ENCODE measurements at regions not wholly inside any gene's neighbourhood (a gene's known extent, or its start where the extent isn't known, plus 50 kb on each side); places are given as distances from the start of the nearest gene placed in this dataset.

DNA sequence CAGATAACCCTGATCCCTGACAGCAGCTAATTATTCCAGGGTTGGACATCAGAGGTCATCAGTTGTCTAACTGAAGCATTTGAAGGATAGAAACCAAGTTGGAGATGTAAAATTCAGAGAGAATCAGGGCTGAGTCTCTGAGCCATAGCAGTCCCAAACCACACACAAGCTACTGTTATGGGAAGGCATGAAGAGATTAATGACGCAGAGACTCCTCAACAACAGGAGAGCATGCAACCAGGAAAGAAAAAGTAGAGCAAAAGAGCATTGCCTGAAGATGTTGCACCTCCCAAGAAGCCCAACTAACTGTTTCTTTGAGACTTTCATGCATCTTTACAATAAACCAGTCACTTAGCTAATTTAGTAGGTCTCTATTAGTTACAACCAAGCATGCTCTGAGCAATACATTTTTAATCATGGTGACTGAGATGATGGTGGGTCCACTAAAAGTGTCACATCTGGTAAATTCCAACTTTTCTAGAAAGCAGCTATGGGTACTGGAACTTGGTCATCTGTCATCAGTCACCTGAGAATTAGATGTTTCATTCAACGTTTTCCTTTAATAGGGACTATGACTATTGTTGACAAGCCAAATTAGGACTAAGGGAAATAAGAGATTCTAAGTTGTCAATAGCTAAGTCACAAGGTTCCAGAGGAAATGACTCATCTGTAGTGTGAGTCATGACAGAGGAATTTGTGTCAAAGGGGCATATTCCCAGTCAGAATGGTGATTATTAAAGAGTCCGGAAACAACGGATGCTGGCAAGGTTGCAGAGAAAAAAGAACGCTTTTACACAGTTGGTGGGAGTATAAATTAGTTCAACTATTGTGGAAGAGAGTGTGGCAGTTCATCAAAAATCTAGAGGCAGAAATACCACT lies 239.8 kb downstream of the CHD9NB start:
- H3K9me1 ChIP-seq (ENCODE audit: control insufficient read depth, extremely low read depth, insufficient read depth, low read length): no peaks in the 10 kb centered on the region
- H3K9ac ChIP-seq (ENCODE audit: control insufficient read depth, extremely low read depth, insufficient read depth, low read length): no peak overlapping the region
- H4K20me1 ChIP-seq (ENCODE audit: control insufficient read depth, extremely low read depth, insufficient read depth, low read length): no peaks in the 10 kb centered on the region
- FAIRE-seq (peak; percentile 49), DNase-seq (ENCODE audit: low read depth, low spot score) (peak; percentile 45)
- peak overlapping the region in 1 of 3 experiments; percentile 12 for H3K4me3 ChIP-seq (ENCODE audit: control insufficient read depth in 2 of 3, extremely low read depth in 1 of 3, insufficient read depth in 2 of 3, low read depth in 1 of 3, low read length in 3 of 3)
- TF ChIP-seq, protein P1, sequence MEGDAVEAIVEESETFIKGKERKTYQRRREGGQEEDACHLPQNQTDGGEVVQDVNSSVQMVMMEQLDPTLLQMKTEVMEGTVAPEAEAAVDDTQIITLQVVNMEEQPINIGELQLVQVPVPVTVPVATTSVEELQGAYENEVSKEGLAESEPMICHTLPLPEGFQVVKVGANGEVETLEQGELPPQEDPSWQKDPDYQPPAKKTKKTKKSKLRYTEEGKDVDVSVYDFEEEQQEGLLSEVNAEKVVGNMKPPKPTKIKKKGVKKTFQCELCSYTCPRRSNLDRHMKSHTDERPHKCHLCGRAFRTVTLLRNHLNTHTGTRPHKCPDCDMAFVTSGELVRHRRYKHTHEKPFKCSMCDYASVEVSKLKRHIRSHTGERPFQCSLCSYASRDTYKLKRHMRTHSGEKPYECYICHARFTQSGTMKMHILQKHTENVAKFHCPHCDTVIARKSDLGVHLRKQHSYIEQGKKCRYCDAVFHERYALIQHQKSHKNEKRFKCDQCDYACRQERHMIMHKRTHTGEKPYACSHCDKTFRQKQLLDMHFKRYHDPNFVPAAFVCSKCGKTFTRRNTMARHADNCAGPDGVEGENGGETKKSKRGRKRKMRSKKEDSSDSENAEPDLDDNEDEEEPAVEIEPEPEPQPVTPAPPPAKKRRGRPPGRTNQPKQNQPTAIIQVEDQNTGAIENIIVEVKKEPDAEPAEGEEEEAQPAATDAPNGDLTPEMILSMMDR (optimal IDR thresholded peaks at IDR 0.05 in 1 of 3, IDR thresholded peaks at IDR 0.05 in 1 of 3, conservative IDR thresholded peaks at IDR 0.05 in 1 of 3; ENCODE audit: extremely low read depth in 1 of 3, insufficient read depth in 2 of 3, low read length in 3 of 3): no peak
- no peak for TF ChIP-seq EZH2 (IDR thresholded peaks at IDR 0.05; ENCODE audit: low read length)
- H3K9me3 ChIP-seq (ENCODE audit: control insufficient read depth, low read depth, low read length): peaks cover 2% of the 10 kb centered on the region
- peak overlapping the region; percentile 12 for H3K4me2 ChIP-seq (ENCODE audit: control insufficient read depth, extremely low read depth, insufficient read depth, low read depth, low read length)
- no peaks in the 10 kb centered on the region for H3K27me3 ChIP-seq (ENCODE audit: control insufficient read depth, extremely low read depth, insufficient read depth, low read length)
- dilution Hi-C loops (cut with MboI; ENCODE audit: extremely low pct_ligation_motif_present, low sequenced_read_pairs): no loop called here
- no peak overlapping the region for H2AFZ ChIP-seq (ENCODE audit: control insufficient read depth, low read length)
- no peaks in the 10 kb centered on the region for H3K36me3 ChIP-seq (ENCODE audit: control insufficient read depth in 2 of 2, extremely low read depth in 1 of 2, insufficient read depth in 2 of 2, low read length in 2 of 2)
- peaks cover 10% of the 10 kb centered on the region for H3K4me1 ChIP-seq (ENCODE audit: control insufficient read depth, extremely low read depth, insufficient read depth, low read length)
- peak overlapping the region; percentile 36 for H3K27ac ChIP-seq (ENCODE audit: control insufficient read depth, insufficient read depth, low read length)
- no peaks in the 10 kb centered on the region for H3K79me2 ChIP-seq (ENCODE audit: control insufficient read depth, insufficient read depth, low read length)

DNA sequence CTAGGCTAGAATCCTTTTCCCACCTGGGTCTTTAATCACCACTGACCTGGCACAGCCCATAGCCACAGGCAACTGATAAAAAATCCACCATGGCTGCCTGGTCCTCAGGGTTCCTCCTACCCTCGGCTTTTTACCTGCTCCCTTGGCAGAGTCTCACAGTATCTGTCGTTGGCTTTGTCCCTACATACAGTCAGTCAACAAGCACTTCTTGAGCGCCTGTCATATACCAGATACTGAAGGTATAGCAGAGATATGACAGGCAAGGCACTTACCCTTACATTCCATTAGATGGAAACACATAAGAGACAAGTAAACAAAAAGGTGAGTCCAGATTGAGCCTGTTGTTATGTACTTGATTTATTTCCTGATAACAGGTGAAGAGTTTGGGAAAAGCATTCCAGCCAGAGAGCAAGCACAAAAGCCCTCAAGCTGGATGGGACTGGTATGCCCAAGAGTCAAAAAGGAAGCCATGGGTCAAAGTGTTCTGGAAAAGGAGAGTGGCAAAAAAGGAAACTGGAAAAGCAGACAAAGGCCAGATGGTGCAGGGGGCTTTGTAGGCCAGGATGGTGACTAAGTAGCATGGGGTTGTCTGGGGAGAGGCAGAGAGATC lies 247.0 kb downstream of the CHD9NB start:
- Histone ChIP-seq H3K4me3 (ENCODE audit: control insufficient read depth in 2 of 3, extremely low read depth in 1 of 3, insufficient read depth in 2 of 3, low read depth in 1 of 3, low read length in 3 of 3) (no peak overlapping the region), H3K79me2 (ENCODE audit: control insufficient read depth, insufficient read depth, low read length) (no peaks in the 10 kb centered on the region), H2AFZ (ENCODE audit: control insufficient read depth, low read length) (no peak overlapping the region), H3K27me3 (ENCODE audit: control insufficient read depth, extremely low read depth, insufficient read depth, low read length) (no peaks in the 10 kb centered on the region), H3K9me1 (ENCODE audit: control insufficient read depth, extremely low read depth, insufficient read depth, low read length) (no peaks in the 10 kb centered on the region), H3K36me3 (ENCODE audit: control insufficient read depth in 2 of 2, extremely low read depth in 1 of 2, insufficient read depth in 2 of 2, low read length in 2 of 2) (no peaks in the 10 kb centered on the region), H3K4me1 (ENCODE audit: control insufficient read depth, extremely low read depth, insufficient read depth, low read length) (no peaks in the 10 kb centered on the region), H3K27ac (ENCODE audit: control insufficient read depth, insufficient read depth, low read length) (no peak overlapping the region), H3K9me3 (ENCODE audit: control insufficient read depth, low read depth, low read length) (no peaks in the 10 kb centered on the region), H4K20me1 (ENCODE audit: control insufficient read depth, extremely low read depth, insufficient read depth, low read length) (no peaks in the 10 kb centered on the region), H3K9ac (ENCODE audit: control insufficient read depth, extremely low read depth, insufficient read depth, low read length) (no peak overlapping the region), H3K4me2 (ENCODE audit: control insufficient read depth, extremely low read depth, insufficient read depth, low read depth, low read length) (no peak overlapping the region)
- no peak for FAIRE-seq
- TF ChIP-seq EZH2 (IDR thresholded peaks at IDR 0.05; ENCODE audit: low read length): no peak
- TF ChIP-seq, protein P1 (optimal IDR thresholded peaks at IDR 0.05 in 1 of 3, IDR thresholded peaks at IDR 0.05 in 1 of 3, conservative IDR thresholded peaks at IDR 0.05 in 1 of 3; ENCODE audit: extremely low read depth in 1 of 3, insufficient read depth in 2 of 3, low read length in 3 of 3): no peak
- no peak for DNase-seq (ENCODE audit: low read depth, low spot score)
- dilution Hi-C loops (cut with MboI; ENCODE audit: extremely low pct_ligation_motif_present, low sequenced_read_pairs): no loop called here

Data from keratinocyte (primary cell).